Thyroid gland (tissue), 4 donors: ENCODE measurements at regions not wholly inside any gene's neighbourhood (a gene's known extent, or its start where the extent isn't known, plus 50 kb on each side); places are given as distances from the start of the nearest gene placed in this dataset.

Experiments used
- POLR2A ChIP-seq, 2 donors: fragments of 450-650 bp; IDR thresholded peaks; one replicate each; pipeline ENCODE4 v1.6.1; 2017; ENCODE audit warnings: antibody characterized with exemption in 2 of 2, mild to moderate bottlenecking in 2 of 2, moderate library complexity in 1 of 2
- TF ChIP-seq, protein P1 (sequence below), 6 experiments: fragments of 200-600 bp in 3 of 6; fragments of 450-650 bp in 3 of 6; sonication (generic) in 3 of 6; IDR thresholded peaks; one replicate each; pipeline ENCODE4 v1.5.1; 2016 to 2019; ENCODE audit warnings: antibody characterized with exemption in 6 of 6, mild to moderate bottlenecking in 2 of 6, inconsistent platforms in 1 of 6, moderate library complexity in 1 of 6

DNA sequence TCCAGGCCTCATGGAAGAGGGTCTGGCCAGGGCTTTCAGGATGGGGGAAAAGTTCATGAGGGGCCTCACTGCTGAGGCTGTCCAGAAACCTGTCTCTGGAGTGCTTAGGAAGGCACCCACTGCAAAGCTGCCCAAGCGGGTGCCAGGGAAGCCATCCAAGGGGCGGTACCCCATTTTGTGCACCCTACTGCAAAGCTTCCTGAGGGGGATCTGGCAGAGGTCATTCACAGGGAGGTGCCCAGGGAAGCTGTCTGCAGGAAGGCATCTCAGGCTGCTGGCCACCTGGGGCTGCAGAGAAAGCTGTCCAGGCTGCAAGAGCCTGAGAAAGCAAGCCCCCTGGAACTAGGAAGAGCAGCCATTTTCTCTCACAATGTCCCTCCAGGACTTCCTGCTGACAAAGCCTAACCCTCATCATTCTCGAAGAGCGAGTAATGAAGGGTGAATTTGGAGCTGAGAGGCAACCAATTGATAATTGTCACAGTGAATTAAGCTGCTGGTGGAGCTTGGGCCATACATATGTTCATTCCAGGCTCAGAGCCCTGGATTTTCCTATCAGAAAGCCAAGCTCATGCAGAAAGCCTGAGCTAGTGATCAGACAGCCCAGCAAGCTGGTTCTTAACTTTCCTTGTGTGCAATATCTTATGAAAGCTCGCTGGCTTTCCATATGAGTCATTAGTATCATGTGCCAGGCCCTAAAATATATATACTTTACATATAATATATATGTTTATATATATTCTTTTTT lies 62.2 kb upstream of the SLC22A16 start:
- TF ChIP-seq, protein P1, sequence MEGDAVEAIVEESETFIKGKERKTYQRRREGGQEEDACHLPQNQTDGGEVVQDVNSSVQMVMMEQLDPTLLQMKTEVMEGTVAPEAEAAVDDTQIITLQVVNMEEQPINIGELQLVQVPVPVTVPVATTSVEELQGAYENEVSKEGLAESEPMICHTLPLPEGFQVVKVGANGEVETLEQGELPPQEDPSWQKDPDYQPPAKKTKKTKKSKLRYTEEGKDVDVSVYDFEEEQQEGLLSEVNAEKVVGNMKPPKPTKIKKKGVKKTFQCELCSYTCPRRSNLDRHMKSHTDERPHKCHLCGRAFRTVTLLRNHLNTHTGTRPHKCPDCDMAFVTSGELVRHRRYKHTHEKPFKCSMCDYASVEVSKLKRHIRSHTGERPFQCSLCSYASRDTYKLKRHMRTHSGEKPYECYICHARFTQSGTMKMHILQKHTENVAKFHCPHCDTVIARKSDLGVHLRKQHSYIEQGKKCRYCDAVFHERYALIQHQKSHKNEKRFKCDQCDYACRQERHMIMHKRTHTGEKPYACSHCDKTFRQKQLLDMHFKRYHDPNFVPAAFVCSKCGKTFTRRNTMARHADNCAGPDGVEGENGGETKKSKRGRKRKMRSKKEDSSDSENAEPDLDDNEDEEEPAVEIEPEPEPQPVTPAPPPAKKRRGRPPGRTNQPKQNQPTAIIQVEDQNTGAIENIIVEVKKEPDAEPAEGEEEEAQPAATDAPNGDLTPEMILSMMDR (IDR thresholded peaks at IDR 0.05) = no peak
- TF ChIP-seq POLR2A (IDR thresholded peaks at IDR 0.05) = no peak
